Superior temporal gyrus (tissue), 1 donor: ENCODE measurements at regions not wholly inside any gene's neighbourhood (a gene's known extent, or its start where the extent isn't known, plus 50 kb on each side); places are given as distances from the start of the nearest gene placed in this dataset.

Experiments used
- DNase-seq: peaks from one replicate; pipeline ENCODE4 v3.0.0-alpha.2; 2016; ENCODE audit errors: extremely low spot score

GRCh38 chr2:58871469-58872142 is 630.5 kb upstream of the FANCL start:
- DNase-seq = no peak

GRCh38 chr2:58870704-58871103 is 629.6 kb upstream of the FANCL start:
- DNase-seq = no peak

- no peak for DNase-seq
These were observed 625.8 kb upstream of the FANCL start for GRCh38 chr2:58866946-58867345.

- DNase-seq = no peak
These were observed 625.4 kb upstream of the FANCL start for GRCh38 chr2:58866527-58866926.

GRCh38 chr2:58866040-58866439 is 624.9 kb upstream of the FANCL start:
- DNase-seq = no peak

GRCh38 chr2:58865436-58865835 is 624.3 kb upstream of the FANCL start:
- DNase-seq = no peak

- DNase-seq = peak; percentile 22
These were observed 621.1 kb upstream of the FANCL start for GRCh38 chr2:58862244-58862643.

GRCh38 chr2:58860586-58860985 is 619.5 kb upstream of the FANCL start:
- no peak for DNase-seq

GRCh38 chr2:58856100-58856499 is 615.0 kb upstream of the FANCL start:
- DNase-seq = no peak

- DNase-seq = no peak
These were observed 612.3 kb upstream of the FANCL start for GRCh38 chr2:58853420-58853819.

- no peak for DNase-seq
These were observed 611.8 kb upstream of the FANCL start for GRCh38 chr2:58852905-58853304.

- peak; percentile 73 for DNase-seq
These were observed 611.1 kb upstream of the FANCL start for GRCh38 chr2:58852243-58852642.

GRCh38 chr2:58851598-58851997 is 610.5 kb upstream of the FANCL start:
- DNase-seq = no peak

GRCh38 chr2:58845011-58845410 is 603.9 kb upstream of the FANCL start:
- DNase-seq = no peak

- DNase-seq = no peak
These were observed 601.5 kb upstream of the FANCL start for GRCh38 chr2:58842501-58843155.

- DNase-seq = no peak
These were observed 593.3 kb upstream of the FANCL start for GRCh38 chr2:58834404-58834803.

- no peak for DNase-seq
These were observed 585.7 kb upstream of the FANCL start for GRCh38 chr2:58826795-58827194.

GRCh38 chr2:58812771-58813344 is 571.7 kb upstream of the FANCL start:
- DNase-seq = no peak

GRCh38 chr2:58805126-58805525 is 564.0 kb upstream of the FANCL start:
- DNase-seq = no peak

- DNase-seq = no peak
These were observed 562.1 kb upstream of the FANCL start for GRCh38 chr2:58803192-58803591.

- no peak for DNase-seq
These were observed 559.8 kb upstream of the FANCL start for GRCh38 chr2:58800881-58801280.

GRCh38 chr2:58798676-58799208 is 557.6 kb upstream of the FANCL start:
- no peak for DNase-seq
